ENCODE measurements at regions not wholly inside any gene's neighbourhood (a gene's known extent, or its start where the extent isn't known, plus 50 kb on each side); places are given as distances from the start of the nearest gene placed in this dataset.

- no peak for DNase-seq
Measured at GRCh38 chrX:8323356-8323755, 141.3 kb upstream of the VCX3B start.

- no peak for DNase-seq
Measured at GRCh38 chrX:8341814-8342590, 122.6 kb upstream of the VCX3B start.

GRCh38 chrX:8345473-8345872, 119.2 kb upstream of the VCX3B start:
- DNase-seq = no peak

DNA sequence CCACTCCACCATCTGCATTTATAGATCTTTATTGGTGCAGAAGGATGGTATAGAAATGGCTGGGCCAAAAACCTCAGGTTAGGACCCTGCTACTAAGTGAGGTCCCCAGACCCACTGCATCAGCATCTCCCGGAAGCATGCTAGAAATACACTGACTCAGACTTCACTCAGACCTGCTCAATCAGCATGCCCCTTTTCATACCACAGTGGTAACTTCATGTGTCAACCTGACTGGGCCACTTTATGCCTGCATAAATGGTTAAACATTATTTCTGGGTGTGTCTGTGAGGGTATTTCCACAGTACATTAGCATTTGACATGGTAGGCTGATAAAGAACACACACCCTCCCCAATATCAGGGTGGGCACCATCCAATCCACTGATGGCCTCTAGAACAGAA, 118.6 kb upstream of the VCX3B start:
- no peak for DNase-seq

- no peak for DNase-seq
Measured at GRCh38 chrX:8346892-8347291, 117.7 kb upstream of the VCX3B start.

DNA sequence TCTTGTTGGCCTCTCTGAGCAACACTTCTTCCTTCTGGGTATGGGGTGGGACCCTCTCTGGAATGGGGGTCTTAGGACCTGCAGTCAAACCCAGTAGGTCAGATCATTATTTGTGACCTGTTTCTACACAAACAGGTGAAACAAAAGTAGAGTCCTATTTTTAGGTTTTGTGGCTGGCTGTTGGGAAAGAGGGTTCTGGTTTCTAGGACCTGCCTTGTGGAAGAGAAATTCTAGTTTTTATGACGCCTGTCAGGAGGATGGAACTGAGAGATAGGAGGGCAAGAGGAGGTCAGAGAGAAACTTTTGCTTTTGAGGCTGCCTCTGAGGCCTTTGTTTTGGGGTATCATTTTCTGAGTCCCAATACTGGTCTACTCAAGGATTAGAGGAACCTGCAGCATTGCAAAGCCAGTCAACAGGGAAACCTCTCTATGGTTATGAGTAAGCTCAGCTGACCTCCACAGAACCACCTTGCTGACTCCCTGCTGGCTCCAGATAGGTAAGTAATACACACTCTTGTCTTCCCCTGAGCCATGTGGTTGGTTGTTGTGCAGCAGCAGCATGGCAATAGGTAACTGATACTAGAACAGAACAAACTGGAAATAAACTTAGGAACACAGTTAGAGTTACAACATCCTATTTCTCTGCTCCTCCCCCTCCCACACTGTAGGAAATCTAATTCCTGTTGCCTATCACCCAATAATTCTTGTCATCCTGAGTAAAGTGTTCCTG, 114.7 kb upstream of the VCX3B start:
- no peak for DNase-seq

DNA sequence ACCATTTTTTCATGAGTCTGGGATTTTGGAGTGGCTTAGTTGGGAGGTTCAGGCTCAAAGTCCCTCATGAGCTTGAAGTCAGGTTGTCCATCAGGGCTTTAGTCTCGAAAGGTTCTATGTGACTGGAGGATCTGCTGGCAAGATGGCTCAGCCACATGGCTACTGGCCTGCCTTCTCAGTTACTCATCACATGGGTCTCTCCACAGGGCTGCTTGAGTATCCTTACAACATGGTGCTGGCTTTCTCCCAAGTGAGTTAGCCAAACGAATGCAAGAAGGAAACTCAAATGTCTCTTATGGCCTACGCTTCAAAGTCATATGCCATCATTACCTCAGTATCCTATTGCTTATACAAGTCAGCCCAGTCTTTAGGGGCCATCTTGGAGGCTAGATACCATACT, 106.3 kb upstream of the VCX3B start:
- DNase-seq = no peak

GRCh38 chrX:8364369-8365141, 100.1 kb upstream of the VCX3B start:
- DNase-seq = peak; percentile 3

- DNase-seq = no peak
Measured at GRCh38 chrX:8366481-8366880, 98.1 kb upstream of the VCX3B start.

DNA sequence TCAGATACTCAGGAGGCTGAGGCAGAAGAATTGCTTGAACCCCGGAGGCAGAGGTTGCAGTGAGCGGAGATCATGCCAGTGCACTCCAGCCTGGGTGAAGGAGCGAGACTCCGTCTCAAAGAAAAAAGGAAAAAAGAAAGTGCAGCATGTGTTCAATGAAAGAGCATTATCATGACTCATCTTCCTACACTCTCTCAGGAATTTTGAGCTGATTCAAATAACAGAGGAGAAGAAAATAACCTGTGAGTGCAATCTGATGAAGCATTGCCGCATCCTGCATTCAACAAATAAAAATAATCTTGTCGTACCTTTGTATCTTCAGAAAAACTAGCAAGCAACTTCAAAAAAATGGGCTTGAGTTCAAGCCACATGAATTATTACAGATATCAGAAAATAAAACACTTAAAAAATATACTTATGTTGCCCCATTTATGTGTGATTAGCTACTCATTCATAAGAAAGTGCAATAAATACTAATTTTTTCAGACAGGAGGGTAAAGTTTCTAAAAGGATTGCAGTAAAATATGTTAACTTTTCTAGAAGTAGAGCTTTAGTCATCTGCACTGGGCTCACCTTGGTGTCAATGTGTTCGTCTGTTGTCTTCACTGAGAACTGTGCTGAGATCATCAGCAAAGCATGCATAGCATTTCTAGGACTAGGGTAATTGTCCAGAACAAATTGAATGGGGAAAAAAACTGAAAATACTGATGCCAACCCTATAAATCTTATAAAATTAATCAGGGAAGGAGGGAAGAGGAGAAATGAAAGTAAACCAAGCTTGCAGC, 90.4 kb upstream of the VCX3B start:
- DNase-seq = no peak

- DNase-seq = no peak
Measured at GRCh38 chrX:8377041-8377440, 87.6 kb upstream of the VCX3B start.

GRCh38 chrX:8390771-8391170, 73.9 kb upstream of the VCX3B start:
- no peak for DNase-seq

DNA sequence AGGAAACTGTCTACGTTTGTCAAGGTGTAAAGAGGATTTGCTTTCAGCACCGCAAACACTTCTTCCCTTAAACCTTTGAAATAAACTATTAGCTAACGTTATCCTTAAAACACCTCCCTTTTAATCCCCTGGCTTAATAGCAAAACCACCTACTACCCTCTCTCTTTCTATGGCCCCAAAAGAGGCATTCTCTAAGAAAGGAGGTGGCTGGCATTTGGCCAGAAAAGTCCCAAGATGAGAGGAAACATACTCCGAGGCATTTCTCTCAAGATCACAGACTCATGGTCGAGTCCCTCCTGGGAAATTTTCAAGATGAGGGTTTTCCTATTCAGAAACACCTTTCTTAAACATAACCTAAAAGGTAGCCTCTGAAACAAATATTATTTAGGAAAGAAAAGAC, 60.6 kb upstream of the VCX3B start:
- DNase-seq = no peak

DNA sequence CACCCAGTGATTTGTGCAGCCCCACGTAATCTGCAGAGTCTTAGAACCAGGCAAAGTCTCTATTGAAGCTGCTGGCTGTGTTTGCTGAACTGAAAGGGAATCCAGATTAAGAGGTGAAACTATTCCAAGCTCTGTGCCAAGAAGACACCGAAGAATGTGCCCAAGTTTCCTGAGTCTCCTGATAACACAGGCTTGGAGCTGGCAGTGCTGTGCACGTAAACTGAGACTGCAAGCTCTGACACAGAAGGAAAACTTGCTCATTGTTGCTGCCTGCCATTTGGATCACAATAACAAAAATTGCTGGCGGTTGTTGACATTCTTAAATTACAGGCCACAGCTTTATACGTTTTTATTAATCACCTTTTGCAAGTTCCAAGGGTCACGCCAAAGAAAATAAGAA, 60.2 kb upstream of the VCX3B start:
- no peak for DNase-seq

DNA sequence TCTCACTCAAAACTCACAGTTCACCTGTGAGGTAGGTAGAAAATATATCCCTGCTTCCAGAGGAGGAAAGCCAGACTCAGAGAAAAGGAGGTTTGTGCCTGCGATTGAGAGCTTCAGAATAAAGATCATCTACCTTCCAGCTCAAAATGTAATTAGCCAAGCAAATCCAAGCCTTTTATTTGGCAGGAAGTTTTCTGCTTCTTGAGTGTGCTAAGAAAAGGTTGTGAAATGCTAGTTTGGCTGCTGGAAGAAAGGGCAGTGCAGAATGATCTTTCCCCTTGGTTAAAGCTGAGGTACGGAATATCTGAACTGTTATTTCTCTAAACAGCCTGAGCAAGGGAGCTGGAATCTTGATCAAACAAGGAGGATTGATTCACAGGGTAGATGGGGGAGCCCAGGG, 59.7 kb upstream of the VCX3B start:
- DNase-seq = no peak

DNA sequence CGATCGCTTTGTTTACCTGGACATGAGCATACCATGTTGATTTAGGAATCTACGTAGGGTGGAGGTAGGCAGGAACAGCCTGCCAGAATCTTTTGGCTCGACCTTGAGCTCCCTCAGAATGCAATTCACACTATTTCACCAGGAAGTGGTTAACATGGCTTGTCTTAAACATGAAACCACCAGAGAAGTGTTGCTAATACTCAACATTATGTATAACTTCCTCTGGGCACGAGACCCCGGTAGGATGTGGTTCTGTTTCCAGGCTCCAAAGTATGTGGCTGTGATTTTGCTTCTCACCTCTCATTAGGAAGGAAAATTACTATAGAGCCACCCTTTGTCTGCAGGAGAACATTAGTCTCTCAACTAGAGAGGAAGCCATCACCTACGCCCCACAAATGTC, 59.0 kb upstream of the VCX3B start:
- DNase-seq = no peak

DNA sequence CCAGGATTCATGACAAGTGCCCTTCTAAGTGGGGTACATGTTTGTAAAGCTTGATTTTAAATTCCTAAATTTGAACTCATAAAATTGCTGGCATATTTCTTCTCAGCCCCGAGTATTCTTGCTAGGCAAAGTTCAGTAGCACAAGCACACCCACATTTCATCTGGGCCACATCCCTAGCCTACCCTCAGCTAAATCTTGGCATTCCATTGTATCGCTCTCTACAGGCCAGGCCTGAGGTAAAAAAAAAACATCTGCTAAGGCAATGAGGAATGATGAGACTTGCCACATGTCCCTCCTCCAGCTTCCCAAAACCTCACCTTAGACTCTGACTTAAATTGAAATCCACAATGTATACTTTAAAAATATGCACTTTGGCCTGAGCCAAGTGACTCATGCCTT, 51.4 kb upstream of the VCX3B start:
- DNase-seq = no peak
